GM19328 (cell line): ENCODE measurements at regions not wholly inside any gene's neighbourhood (a gene's known extent, or its start where the extent isn't known, plus 50 kb on each side); places are given as distances from the start of the nearest gene placed in this dataset.

Experiments used
- ATAC-seq: cut with Tn5 transposase; IDR thresholded peaks from one replicate; pipeline ENCODE4 v1.9.1; 2021; ENCODE audit warnings: mild to moderate bottlenecking, moderate library complexity; ENCODE audit not compliant: unreplicated experiment

DNA sequence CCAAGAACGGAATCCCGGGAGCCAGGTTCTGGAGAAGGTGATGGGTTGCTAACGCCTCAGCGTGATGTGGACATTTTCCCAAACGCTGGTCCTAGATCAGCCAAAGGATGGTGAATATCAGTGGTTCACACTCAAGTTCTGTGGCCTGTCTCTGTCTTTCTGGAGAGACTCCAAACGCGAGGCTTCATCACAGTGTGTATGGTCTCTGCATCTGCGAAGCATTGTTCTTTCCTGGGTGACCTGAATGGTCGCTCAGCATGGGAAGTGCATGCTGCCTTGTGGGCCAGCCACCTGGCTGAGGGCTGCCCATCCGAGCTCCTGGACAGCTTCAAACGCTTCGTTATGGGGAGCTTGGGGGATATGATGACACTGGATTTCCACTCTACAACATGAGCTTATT is 810.0 kb downstream of the TBC1D22A start:
- ATAC-seq = no peak

DNA sequence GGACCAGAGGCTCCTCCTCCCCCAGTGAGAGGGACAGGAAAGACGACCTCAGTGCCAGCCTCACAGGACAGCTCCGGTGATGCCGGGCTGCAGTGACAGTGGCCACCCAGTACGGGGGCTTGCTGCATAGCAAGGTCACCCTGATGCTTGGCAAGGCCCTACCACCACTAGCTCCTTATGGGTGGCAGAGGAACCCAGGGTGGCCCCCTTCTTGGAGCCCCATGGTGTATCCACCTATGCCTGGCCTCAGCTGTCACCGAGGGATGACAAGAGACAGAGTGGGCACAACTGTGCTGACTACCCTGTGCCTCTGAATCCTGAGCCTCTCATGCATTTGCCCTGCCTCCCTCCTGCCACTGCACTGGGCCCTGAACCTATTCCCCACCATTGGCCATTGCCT is 809.2 kb downstream of the TBC1D22A start:
- no peak for ATAC-seq

DNA sequence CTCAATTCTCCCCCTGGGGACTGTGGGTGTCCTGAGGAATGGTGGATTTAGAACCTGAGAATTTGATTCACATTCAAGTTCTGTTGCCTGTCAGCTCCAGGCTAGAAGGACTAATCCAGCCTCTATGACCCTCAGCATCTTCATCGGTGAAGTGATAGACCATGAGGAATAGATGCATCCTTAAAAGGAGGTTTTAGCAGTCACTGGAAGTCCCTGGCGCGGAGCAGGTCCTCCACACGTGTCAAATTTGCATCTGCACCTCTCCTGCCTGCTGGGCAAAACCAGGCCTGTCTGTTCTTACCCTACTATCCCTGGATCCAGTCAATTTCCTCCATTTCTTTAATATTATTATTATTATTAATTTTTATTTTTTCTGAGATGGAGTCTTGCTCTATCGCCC is 808.4 kb downstream of the TBC1D22A start:
- no peak for ATAC-seq

- no peak for ATAC-seq
Measured at GRCh38 chr22:47570300-47570685, 807.8 kb downstream of the TBC1D22A start.

- ATAC-seq = no peak
Measured at GRCh38 chr22:47569389-47570299, 807.2 kb downstream of the TBC1D22A start.

DNA sequence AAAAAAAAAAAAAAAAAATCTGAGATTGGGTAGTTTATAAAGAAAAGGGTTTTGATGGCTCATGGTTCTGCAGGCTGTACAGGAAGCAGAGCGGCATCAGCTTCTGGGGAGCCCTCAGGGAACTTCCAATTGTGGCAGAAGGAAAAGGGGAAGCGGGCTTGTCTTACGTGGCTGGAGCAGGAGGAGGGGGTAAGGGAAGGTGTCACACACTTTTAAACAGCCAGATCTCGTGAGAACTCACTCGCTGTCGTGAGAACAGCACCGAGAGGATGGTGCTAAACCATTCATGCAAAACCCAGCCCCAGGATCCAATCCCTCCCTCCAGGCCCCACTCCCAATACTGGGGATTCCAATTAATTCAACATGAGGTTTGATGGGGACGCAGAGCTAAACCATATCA is 806.2 kb downstream of the TBC1D22A start:
- ATAC-seq = no peak

- ATAC-seq = no peak
Measured at GRCh38 chr22:47567126-47568090, 805.0 kb downstream of the TBC1D22A start.

DNA sequence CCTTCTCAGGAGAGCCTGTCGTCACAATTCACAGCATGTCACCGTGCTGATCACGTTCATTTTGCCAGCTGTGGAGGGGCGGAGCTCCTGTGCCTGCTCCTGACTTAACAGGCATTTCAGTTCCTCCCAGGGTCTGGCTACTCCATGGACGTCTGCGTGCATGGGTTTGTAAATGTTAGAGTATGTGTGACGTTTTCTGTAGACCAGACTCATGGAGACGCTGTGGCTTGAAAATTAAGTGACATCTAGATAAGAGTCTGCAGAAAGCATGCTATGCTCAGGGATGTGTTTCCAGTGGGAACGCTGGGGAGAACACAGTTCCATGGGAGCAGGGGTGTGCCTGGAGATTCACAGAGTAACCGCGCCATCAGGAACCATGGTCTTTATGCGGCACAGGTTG is 804.0 kb downstream of the TBC1D22A start:
- ATAC-seq = no peak

DNA sequence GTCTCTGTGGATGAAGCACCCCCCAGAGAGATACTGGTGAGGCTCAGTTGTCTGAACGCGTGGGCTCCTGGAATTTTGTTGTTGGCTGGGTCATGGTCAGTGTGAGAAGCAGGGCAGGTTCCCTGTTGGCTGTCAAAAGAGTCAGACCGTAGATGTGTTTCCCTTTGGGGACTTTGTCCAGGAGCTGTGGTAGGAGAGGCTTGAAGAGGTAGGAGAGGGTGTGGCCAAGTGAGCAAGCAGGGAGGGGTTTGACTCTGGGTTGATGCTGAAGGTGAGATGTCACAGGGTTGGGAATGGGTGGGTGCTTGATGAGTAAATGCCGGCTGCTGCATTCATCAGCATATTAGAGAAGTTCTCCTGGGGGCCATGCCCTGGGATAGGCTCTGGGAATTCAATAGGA is 803.2 kb downstream of the TBC1D22A start:
- ATAC-seq = no peak

GRCh38 chr22:47564651-47565434 is 802.4 kb downstream of the TBC1D22A start:
- ATAC-seq = no peak

DNA sequence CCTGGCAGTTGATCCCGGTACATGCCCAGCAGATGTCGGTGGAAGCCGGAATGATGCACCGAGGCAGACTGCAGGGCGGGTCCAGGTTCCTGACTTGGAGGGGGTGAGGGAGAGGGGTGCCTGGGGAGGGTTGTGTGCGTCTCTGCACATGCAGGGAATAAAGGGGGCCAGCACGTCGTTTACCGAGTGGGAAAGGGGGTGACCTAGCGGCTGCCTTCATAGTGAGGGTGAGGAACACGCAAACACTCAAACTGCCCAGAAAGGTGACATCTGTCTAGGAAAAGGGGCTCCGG is 801.7 kb downstream of the TBC1D22A start:
- ATAC-seq = no peak

DNA sequence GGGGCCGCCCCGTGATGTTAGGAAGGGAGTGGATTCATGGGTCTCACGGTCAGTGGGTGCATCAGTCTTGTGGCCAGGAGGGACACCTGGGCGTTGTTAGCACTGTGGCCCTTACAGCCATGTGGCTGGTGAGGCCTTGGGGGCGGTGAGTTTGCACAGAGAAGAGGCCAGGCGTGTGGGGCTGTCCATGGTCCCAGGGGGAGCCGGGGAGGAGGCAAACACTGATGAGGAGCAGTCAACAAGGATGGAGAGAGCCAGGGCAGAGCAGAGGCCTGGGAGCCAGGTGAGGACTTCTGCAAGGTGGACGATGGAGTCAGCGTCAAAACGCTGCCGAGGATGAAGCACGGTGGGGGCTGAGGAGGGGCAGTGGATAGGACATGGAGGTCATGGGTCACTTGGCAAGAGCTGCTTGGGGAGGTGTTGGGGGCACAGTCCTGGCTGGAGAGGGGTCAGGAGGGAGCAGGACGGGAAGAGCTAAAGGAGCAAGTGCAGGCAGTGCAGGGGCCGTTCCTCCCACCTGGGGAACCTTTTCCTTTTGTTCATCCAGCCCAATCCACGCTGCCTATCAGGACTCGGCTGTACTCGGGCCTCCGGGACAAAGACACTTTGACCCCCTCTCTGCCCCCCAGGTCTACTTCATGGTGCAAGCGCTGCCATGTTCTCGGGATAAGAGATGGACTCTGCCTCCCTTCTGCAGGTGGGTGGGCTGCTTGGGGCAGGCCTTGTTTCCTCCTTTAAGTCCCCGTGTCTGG is 801.1 kb downstream of the TBC1D22A start:
- ATAC-seq = no peak

- ATAC-seq = no peak
Measured at GRCh38 chr22:47561766-47562165, 799.3 kb downstream of the TBC1D22A start.

GRCh38 chr22:47561115-47561675 is 798.7 kb downstream of the TBC1D22A start:
- ATAC-seq = no peak

DNA sequence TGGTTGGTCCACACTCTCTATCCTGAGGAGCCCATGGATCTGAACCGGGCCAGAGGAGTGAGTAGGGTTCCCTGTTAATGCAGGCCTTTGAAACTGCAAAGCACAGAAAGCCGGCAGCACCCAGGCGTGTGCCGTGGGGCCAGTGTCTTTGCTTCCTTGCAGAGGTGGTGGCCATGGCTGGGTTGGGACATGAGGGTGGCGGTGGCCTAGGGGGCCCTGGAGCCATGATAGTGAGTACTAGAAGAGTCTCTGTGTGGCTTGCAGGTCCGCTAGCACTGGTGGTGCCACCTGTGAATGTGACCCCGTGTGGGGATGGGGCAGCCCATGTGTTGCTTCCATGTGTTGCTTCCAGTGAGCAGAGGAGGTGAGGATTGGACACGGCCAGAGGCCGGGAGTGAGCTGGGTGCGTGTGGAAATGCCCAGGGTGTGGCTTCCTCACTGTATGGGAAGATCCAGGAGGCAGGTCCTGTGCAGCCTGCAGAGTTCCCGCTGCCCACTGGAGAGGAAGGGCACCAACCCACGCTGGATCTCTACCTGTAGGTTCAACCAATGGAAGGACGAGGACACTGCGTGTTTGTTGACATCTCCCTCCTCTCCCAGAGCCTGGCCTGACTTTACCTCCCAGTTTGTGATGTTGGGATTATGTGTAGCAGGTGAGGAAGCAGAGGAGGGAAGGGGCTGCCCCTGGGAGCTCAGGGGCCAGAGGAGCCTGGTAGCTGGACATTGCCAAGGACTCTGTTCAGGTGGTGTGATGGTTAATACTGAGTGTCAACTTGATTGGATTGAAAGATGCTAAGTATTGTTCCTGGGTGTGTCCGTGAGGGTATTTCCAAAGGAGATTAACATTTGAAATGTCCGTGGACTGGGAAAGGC is 796.6 kb downstream of the TBC1D22A start:
- no peak for ATAC-seq

DNA sequence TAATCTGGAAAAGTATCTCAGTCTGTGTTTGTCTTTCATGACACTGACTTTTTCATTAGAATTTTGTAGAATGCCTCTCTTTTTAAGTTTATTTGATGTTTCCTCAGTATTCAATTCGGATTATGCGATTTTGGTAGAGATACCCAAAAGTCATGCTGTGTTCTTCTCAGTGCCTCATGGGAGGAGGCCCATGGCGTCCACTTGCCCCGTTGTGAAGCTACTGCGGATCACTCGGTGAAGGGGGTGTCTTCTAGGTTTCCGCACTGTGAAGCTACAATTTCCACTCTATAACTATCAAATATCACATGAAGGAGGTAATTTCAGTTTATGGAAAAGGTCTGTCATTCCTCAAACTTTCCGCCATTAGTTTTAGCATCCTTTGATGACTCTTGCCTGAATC is 794.0 kb downstream of the TBC1D22A start:
- no peak for ATAC-seq

DNA sequence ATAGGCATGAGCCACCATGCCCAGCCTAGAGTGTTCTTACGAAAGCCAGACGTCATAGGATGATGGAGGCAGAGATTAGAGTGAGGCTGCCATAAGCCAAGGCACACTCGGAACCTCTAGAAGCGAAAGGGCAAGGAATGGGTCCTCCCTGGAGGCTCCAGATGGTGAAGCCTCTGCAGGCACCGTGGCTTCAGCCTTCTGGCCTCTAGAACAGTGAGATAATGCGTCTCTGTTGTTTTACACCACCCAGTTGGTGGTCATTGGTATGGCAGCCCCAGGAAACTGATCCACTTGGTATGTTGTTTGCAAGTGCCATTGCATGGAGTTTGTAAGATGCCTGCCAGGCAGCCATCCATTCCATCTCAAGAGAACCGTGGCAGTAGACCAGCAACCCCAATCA is 791.0 kb downstream of the TBC1D22A start:
- ATAC-seq = no peak

- no peak for ATAC-seq
Measured at GRCh38 chr22:47552541-47553205, 790.2 kb downstream of the TBC1D22A start.

DNA sequence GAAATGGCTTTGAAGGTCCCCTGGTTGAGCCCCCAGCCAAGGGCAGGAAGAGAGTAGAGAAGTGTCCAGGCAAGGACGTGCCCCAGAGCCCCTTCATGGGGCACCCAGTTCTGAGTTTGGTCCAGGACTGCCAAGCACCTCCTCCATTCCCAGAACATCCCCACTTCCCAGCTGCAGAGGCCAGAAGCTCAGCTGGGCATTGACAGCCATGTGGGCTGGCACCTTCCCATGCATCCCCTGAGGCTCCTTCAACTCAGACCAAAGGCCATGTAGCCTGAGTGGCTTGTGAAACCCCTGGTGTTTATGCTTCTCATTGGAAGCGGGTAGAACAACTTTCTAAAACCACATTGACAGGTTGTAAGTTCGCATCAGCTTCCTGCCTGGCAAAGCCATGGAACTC is 789.6 kb downstream of the TBC1D22A start:
- ATAC-seq = no peak
